ENCODE measurements at regions not wholly inside any gene's neighbourhood (a gene's known extent, or its start where the extent isn't known, plus 50 kb on each side); places are given as distances from the start of the nearest gene placed in this dataset.

GRCh38 chr3:148087601-148088371, 609.9 kb upstream of the AGTR1 start:
- Histone ChIP-seq H4K20me1 (ENCODE audit: control insufficient read depth, insufficient read depth) (no peaks in the 10 kb centered on the region), H3K36me3 (ENCODE audit: control insufficient read depth in 2 of 2, insufficient read depth in 2 of 2, low read length in 1 of 2) (no peaks in the 10 kb centered on the region), H3K4me2 (ENCODE audit: control insufficient read depth, insufficient read depth) (no peak overlapping the region), H3K27ac (ENCODE audit: control insufficient read depth, insufficient read depth) (no peak overlapping the region), H3K27me3 (replicated peaks in 1 of 2; ENCODE audit: control insufficient read depth in 2 of 2, insufficient read depth in 2 of 2, low read length in 1 of 2) (no peaks in the 10 kb centered on the region), H3K4me1 (ENCODE audit: control insufficient read depth, insufficient read depth, low read length) (no peaks in the 10 kb centered on the region), H3K9me3 (replicated peaks; ENCODE audit: control insufficient read depth, insufficient read depth, low read length) (no peaks in the 10 kb centered on the region), H3K4me3 (no peak overlapping the region), H3K9ac (ENCODE audit: control insufficient read depth, insufficient read depth, low read length) (no peak overlapping the region), H2AFZ (ENCODE audit: control insufficient read depth, low read depth, low read length) (no peak overlapping the region), H3K79me2 (ENCODE audit: control insufficient read depth, insufficient read depth, low read length) (no peaks in the 10 kb centered on the region)
- no peak for TF ChIP-seq SREBF2 (IDR thresholded peaks at IDR 0.05; ENCODE audit: low read length)
- TF ChIP-seq, protein P1, sequence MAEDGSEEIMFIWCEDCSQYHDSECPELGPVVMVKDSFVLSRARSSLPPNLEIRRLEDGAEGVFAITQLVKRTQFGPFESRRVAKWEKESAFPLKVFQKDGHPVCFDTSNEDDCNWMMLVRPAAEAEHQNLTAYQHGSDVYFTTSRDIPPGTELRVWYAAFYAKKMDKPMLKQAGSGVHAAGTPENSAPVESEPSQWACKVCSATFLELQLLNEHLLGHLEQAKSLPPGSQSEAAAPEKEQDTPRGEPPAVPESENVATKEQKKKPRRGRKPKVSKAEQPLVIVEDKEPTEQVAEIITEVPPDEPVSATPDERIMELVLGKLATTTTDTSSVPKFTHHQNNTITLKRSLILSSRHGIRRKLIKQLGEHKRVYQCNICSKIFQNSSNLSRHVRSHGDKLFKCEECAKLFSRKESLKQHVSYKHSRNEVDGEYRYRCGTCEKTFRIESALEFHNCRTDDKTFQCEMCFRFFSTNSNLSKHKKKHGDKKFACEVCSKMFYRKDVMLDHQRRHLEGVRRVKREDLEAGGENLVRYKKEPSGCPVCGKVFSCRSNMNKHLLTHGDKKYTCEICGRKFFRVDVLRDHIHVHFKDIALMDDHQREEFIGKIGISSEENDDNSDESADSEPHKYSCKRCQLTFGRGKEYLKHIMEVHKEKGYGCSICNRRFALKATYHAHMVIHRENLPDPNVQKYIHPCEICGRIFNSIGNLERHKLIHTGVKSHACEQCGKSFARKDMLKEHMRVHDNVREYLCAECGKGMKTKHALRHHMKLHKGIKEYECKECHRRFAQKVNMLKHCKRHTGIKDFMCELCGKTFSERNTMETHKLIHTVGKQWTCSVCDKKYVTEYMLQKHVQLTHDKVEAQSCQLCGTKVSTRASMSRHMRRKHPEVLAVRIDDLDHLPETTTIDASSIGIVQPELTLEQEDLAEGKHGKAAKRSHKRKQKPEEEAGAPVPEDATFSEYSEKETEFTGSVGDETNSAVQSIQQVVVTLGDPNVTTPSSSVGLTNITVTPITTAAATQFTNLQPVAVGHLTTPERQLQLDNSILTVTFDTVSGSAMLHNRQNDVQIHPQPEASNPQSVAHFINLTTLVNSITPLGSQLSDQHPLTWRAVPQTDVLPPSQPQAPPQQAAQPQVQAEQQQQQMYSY (CRISPR knock-in tag; IDR thresholded peaks at IDR 0.05), result no peak
- TF ChIP-seq EP300 (IDR thresholded peaks at IDR 0.05; ENCODE audit: borderline replicate concordance in 1 of 2, control insufficient read depth in 1 of 2, low read depth in 2 of 2, low read length in 2 of 2), result no peak
- ChIA-PET RAD21 (ENCODE audit: unreplicated experiment) (interaction anchor here (1.3 to 1.5 kb wide), 3 partner anchors 10 to 141 kb away, joined by 3 to 13 read pairs (median 4); no protein-coding TSS in a partner anchor), CTCF (interaction anchor here (1.6 to 3.4 kb wide), 2 partner anchors 10 to 97 kb away, joined by 5 to 39 read pairs; no protein-coding TSS in a partner anchor), POLR2A (no interaction called here), SMC1A (ENCODE audit: uncharacterized antibody, unreplicated experiment) (interaction anchor here (1.1 to 2.5 kb wide), 3 partner anchors 10 to 28 kb away, joined by 3 to 21 read pairs (median 3); no protein-coding TSS in a partner anchor)
- intact Hi-C loops (cut with micrococcal nuclease; ENCODE audit: unreplicated experiment), result loop anchor here (5.0 kb wide), 2 partner anchors 210 to 230 kb away; no protein-coding TSS in a partner anchor
- 46% methylated on average over 6 of the region's 6 CpGs for WGBS (ENCODE audit: insufficient coverage, insufficient replicate concordance, low lambda C conversion rate, missing lambda C conversion rate)
- FAIRE-seq, result no peak
- no peak for DNase-seq (ENCODE audit: low read depth, low spot score)
- BruUV-seq (replicated peaks), result no TSS peak
- in situ Hi-C loops (cut with MboI), result no loop called here
- no peak for ATAC-seq
